ENCODE measurements at regions not wholly inside any gene's neighbourhood (a gene's known extent, or its start where the extent isn't known, plus 50 kb on each side); places are given as distances from the start of the nearest gene placed in this dataset.
A peak's percentile ranks its signal among the peaks of the same experiment; 100 is the strongest.

- peaks cover 18% of the 10 kb centered on the region for H3K36me3 Mint-ChIP-seq (ENCODE audit: low read depth)
- no peaks in the 10 kb centered on the region for H3K9me3 Mint-ChIP-seq
- peaks cover 35% of the 10 kb centered on the region for H3K4me1 Mint-ChIP-seq (ENCODE audit: low read depth)
- H3K27ac Mint-ChIP-seq, result no peak overlapping the region
- no peak for TF ChIP-seq CTCF (IDR thresholded peaks at IDR 0.05)
- no peak for DNase-seq
- H3K27me3 Mint-ChIP-seq (ENCODE audit: insufficient read depth), result no peaks in the 10 kb centered on the region
- H3K4me3 Mint-ChIP-seq, result no peak overlapping the region
Observed at GRCh38 chr12:46486588-46486987, 114.0 kb upstream of the SLC38A2 start.

GRCh38 chr12:46485853-46486252 lies 113.3 kb upstream of the SLC38A2 start:
- H3K4me1 Mint-ChIP-seq (ENCODE audit: low read depth), result peaks cover 35% of the 10 kb centered on the region
- TF ChIP-seq CTCF (IDR thresholded peaks at IDR 0.05), result no peak
- H3K36me3 Mint-ChIP-seq (ENCODE audit: low read depth), result peaks cover 23% of the 10 kb centered on the region
- H3K27me3 Mint-ChIP-seq (ENCODE audit: insufficient read depth), result no peaks in the 10 kb centered on the region
- H3K4me3 Mint-ChIP-seq, result no peak overlapping the region
- DNase-seq, result no peak
- H3K9me3 Mint-ChIP-seq, result no peaks in the 10 kb centered on the region
- H3K27ac Mint-ChIP-seq, result no peak overlapping the region

GRCh38 chr12:46484396-46485061 lies 112.0 kb upstream of the SLC38A2 start:
- H3K36me3 Mint-ChIP-seq (ENCODE audit: low read depth), result peaks cover 30% of the 10 kb centered on the region
- no peaks in the 10 kb centered on the region for H3K9me3 Mint-ChIP-seq
- TF ChIP-seq CTCF (IDR thresholded peaks at IDR 0.05), result no peak
- no peak overlapping the region for H3K27ac Mint-ChIP-seq
- H3K27me3 Mint-ChIP-seq (ENCODE audit: insufficient read depth), result no peaks in the 10 kb centered on the region
- peaks cover 37% of the 10 kb centered on the region for H3K4me1 Mint-ChIP-seq (ENCODE audit: low read depth)
- no peak overlapping the region for H3K4me3 Mint-ChIP-seq
- no peak for DNase-seq

DNA sequence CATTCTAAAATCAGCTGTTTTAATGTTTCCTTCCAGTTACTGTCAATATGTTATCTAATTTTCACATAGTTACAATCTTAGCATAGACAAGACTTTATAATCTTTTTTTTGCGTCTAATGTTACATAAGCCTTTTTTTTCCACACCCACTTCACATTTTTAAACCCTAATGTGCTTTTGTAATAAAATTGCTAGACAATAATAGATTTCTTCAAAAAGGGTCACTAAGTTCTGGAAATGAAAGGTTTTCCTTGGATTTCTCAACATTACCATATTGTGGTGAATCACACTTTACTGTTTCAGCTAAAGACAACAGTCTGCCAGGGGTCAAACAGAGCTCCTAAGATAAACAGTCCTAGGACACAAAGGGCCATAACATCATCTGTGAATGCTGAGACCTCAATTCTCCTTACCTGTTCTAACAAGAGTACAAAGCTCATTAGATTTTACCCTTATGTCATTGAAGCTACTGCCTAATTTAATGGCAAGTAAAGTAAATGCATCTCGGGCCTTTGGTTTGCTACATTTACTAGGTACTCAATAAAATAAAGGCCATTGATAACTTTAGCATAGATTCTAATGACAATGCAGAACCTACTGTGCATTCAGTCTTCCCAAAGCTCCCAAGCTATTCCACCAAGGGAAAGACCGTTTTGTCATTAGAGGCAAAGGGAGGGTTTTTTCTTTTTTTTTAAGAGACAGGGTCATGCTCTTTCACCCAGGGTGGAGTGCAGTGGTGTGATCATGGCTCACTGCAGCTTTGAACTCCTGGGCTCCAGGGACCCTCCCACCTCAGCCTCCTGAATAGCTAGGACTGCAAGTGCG lies 111.2 kb upstream of the SLC38A2 start:
- DNase-seq, result peak; percentile 12
- Mint-ChIP-seq H3K4me3 (no peak overlapping the region), H3K27me3 (ENCODE audit: insufficient read depth) (no peaks in the 10 kb centered on the region), H3K4me1 (ENCODE audit: low read depth) (peaks cover 44% of the 10 kb centered on the region), H3K36me3 (ENCODE audit: low read depth) (peaks cover 29% of the 10 kb centered on the region), H3K9me3 (no peaks in the 10 kb centered on the region), H3K27ac (peak overlapping the region; percentile 38; the same call in 1 of the 2 replicates)
- no peak for TF ChIP-seq CTCF (IDR thresholded peaks at IDR 0.05)

DNA sequence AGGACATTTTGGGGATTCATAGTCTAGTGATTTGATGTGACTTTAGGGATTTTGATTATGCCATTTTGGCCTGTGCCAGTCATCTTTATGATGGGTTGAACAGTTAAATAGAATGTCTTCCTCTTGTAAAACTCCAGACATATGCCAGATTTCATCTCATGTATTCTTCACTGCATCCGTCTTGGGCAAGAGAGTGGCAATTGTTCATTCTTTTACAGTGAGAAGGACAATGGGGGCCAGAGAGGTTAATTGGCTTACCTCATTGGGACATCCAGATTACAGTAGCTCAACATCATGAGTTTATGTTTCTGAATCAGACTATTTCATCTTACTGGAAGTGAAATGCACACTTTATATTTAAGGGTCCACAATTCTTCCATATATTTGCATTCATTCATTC lies 108.2 kb upstream of the SLC38A2 start:
- Mint-ChIP-seq H3K27ac (no peak overlapping the region), H3K4me1 (ENCODE audit: low read depth) (peaks cover 68% of the 10 kb centered on the region), H3K27me3 (ENCODE audit: insufficient read depth) (no peaks in the 10 kb centered on the region), H3K4me3 (no peak overlapping the region), H3K9me3 (no peaks in the 10 kb centered on the region), H3K36me3 (ENCODE audit: low read depth) (peaks cover 34% of the 10 kb centered on the region)
- no peak for TF ChIP-seq CTCF (IDR thresholded peaks at IDR 0.05)
- DNase-seq, result no peak

Data from HFFc6 (cell line).